HG02798 (cell line): ENCODE measurements at regions not wholly inside any gene's neighbourhood (a gene's known extent, or its start where the extent isn't known, plus 50 kb on each side); places are given as distances from the start of the nearest gene placed in this dataset.

Experiments used
- ATAC-seq: cut with Tn5 transposase; IDR thresholded peaks from one replicate; pipeline ENCODE4 v1.9.1; 2021; ENCODE audit warnings: mild to moderate bottlenecking; ENCODE audit not compliant: unreplicated experiment, poor library complexity

DNA sequence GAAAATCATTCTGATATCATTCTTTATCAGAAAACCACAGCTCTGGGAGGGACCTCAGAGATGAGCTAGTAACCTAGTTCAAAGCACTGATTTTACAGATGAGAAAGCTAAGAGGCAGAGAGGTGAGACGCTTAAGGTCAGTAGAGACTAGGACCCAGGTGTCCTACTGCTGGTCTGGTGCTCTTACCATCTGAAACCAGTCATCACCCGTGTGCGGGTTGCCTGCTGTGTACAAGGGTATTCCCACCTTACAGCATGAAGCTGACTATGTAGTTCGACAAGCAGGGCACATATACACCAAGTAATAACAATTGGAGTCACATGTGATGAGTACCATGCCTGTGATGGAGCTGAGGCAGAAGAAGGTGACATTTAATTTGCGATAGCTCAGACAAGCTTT, 133.7 kb downstream of the ADAMTS15 start:
- ATAC-seq = no peak

- ATAC-seq = no peak
These were observed 134.5 kb downstream of the ADAMTS15 start for GRCh38 chr11:130582981-130583380.

GRCh38 chr11:130583801-130584211, 135.4 kb downstream of the ADAMTS15 start:
- ATAC-seq = no peak

DNA sequence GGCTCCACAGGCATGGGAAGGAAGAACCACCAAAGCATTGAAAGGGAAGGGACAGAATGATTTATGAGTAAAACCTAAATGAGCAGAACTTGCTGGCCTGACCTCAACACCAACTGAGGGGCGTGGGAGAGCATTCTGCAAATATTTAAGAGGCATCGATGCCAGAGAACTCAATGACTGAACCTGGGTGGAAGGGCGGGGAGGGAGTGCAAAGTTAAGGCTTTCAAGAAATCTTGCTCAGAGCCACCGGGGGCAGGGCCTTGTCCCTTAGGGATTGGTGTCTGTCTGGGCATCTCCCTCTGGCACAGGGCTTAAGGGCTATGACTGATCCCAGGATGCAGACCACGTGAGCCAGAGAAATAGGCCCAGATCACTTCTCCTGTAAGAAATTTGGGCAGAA, 137.1 kb downstream of the ADAMTS15 start:
- no peak for ATAC-seq

- no peak for ATAC-seq
These were observed 139.2 kb downstream of the ADAMTS15 start for GRCh38 chr11:130587658-130588057.

DNA sequence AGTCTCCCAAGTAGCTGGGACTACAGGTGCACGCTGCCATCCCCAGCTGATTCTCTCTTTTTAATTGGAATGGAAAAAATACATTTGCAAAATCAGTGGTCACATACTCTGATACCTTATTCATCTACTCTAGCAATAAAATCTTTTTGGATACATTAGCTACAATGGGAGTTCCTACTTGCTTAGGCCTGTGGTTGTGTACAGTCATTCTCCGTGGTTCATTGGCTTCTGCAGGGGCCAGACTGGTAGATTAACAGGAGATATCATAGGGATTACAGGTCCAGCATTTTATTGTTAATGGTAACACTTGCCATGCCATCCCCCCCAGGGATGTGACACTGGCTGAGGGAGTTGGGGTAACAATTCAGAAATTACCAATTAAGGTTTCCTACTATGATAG, 140.0 kb downstream of the ADAMTS15 start:
- ATAC-seq = no peak

GRCh38 chr11:130592056-130592455, 143.6 kb downstream of the ADAMTS15 start:
- ATAC-seq = no peak

DNA sequence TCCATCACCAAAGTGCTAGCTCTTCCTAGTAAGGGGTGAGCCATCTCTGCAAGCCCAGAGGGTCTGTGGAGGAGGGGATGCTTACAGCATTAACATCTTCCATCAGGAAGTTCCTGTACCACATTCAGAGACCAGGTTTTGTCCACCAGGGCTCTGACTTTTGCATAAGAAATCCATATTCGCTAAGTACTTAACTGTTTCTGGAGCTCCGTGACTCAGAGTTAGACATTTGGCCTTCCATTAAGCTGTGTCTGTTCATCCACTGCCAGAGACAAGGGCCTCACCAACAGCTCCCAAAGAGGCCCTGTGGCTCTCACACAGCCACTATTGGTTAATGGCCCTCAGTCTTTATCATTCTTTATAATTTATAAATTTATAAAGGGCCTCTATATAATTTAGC, 144.6 kb downstream of the ADAMTS15 start:
- no peak for ATAC-seq

DNA sequence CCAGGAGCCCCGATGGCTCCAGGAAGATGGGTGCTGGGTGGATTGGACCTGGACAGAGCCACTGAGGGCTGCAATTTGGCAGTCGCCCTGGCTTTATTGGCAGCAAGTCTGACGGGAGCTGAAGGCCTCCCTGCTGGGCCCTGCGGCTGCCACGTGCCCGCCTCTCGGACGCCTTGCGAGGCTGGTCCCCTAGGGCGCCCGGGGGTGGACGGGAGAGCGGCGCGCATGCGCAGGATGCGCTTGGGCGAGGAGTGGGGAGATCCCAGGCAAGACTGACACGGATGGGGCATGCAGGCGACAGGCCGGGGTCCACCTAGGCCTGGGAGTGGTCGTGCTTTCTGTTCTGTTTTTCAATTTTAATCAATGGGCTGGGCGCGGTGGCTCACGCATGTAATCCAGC, 150.0 kb downstream of the ADAMTS15 start:
- ATAC-seq = no peak

- no peak for ATAC-seq
These were observed 150.7 kb downstream of the ADAMTS15 start for GRCh38 chr11:130599073-130599654.

GRCh38 chr11:130600139-130600538, 151.7 kb downstream of the ADAMTS15 start:
- no peak for ATAC-seq

GRCh38 chr11:130600616-130601015, 152.2 kb downstream of the ADAMTS15 start:
- no peak for ATAC-seq

DNA sequence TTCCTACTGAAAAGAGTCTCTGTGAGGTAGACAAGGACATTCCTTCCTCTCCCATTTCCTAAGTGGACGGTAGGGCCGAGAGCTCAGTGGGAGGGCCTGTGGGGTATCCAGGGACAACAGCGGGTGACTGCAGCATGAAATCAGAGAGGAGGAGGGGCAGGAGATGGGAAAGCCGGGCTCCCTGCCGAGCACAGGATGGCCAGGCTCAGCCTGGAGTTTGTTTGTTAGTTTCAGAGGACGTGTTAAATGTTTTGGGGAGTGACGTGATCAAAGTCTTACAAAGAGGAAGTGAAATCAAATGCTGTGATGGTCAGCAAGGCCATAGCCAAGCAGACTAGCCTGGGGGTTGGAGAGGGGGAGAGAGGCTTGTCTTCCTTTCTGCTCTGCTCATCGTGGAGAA, 152.7 kb downstream of the ADAMTS15 start:
- no peak for ATAC-seq

DNA sequence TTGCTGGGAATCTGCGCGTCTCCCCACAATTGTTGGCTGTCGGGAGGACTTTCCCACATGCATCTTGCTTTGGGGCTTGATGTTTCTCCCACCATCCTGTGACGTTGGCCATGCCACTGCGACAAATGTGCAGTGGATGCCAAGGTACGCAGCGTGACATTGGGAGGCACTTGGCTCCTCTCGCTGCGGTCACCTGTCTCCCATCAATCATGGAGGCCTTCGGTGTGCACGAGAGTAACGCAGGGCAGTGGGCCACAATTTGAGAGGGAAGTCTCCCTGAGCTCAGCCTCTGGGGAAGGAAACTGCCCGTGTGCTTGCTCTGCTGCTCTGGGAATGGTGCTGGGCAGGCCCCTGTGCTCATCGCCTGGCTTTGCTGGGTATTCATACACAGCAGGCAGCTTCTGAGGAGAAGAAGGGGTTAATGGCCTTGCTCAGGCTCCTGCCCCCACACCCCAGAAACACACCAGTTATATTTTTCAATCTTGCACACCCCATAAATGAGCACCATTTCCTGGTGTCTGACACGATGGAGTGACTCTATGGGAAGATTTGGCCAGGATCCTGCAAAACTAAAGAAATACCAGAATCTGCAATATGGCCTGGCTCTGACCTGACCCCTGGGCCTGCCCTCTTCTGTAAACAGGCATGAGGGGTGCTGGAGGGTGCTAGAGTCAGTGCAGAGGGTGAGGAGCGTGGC, 153.5 kb downstream of the ADAMTS15 start:
- ATAC-seq = no peak

GRCh38 chr11:130602641-130603334, 154.3 kb downstream of the ADAMTS15 start:
- no peak for ATAC-seq

- no peak for ATAC-seq
These were observed 155.0 kb downstream of the ADAMTS15 start for GRCh38 chr11:130603335-130603906.

DNA sequence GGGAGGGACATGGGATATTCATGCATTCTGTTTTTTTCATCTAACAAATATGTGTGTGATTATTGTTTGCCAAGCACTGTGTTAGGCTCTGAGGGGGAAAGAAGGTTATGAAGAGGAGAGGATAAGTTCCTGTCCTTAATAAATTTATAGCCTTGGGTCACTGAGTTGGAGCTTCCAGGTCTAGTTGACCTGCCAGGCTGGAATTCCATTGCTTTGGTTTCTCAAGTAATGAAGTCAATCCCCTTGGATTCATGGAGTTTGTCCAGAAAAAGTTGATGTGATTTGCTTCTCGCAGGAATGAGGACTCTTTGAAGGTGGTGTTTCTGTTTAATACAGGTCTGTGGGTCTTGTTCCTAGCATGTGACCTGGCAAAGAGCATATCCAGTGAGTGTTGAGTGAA, 156.2 kb downstream of the ADAMTS15 start:
- no peak for ATAC-seq

- no peak for ATAC-seq
These were observed 157.7 kb downstream of the ADAMTS15 start for GRCh38 chr11:130606178-130606577.

DNA sequence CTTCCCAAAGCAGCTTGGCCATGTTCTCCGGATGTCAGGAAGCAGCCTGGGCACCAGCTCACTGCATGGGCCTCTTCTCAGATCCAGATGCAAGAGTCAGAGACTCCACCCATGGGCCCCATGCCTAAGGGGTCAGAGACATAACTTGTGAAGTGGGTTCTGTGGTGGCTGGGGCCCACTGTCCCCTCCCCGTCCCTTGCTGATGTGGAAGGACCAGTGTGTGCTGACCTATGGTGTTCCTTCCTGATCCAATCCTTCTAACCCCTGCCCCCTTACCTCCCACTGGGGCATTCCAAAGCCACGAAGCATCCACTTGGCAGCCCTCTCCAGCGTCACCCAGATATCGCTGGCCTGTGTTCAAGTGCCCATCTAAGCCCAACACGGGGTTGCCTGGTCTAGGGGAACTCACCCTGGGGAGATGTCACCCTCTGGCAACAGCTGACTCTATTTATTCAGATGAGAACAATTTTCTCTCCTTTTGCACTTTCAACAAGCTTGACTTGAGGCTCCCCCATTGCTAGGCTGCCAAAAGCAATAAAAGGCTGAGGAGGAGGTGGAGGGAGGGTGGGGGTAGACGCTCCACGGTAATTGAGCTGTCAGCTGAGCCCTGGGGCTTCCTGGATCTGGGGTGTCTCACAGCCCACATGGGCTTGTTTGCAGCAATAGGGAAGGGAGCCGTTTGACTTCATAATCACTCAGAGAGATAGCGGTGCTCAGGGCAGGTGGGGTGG, 158.5 kb downstream of the ADAMTS15 start:
- ATAC-seq = no peak

- ATAC-seq = no peak
These were observed 159.8 kb downstream of the ADAMTS15 start for GRCh38 chr11:130608287-130608686.
